ENCODE measurements at regions not wholly inside any gene's neighbourhood (a gene's known extent, or its start where the extent isn't known, plus 50 kb on each side); places are given as distances from the start of the nearest gene placed in this dataset.

DNA sequence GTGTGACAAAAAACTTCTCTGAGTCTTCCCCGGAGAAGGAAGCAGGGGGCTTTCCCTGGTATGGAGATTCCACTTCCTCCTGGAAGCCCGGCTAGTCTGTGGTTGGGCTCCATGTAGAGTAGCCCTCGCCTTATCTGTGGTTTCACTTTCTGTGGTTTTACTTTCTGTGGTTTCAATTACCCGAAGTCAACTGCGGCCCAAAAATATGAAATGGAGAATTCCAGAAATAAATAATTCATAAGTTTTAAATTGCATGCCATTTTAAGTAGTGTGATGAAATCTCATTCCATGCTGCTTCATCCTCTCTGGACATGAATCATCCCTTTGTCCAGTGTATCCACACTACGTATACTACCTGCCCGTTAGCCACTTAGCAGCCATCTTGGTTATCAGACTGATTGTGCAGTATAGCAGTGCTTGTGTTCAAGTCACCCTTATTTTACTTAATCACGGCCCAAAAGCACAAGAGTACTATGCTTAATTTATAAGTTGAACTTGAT lies 275.0 kb upstream of the SESN3 start:
- Histone ChIP-seq H3K27ac (ENCODE audit: low read depth in 1 of 2, low read length in 2 of 2) (no peak overlapping the region), H3K4me3 (ENCODE audit: low read length) (no peak overlapping the region), H3K9me3 (ENCODE audit: control insufficient read depth in 1 of 2, insufficient read depth in 1 of 2, low read length in 2 of 2) (no peaks in the 10 kb centered on the region), H3K4me1 (ENCODE audit: insufficient read depth, low read length) (no peaks in the 10 kb centered on the region), H3K36me3 (ENCODE audit: insufficient read depth, low read length) (no peaks in the 10 kb centered on the region), H3K27me3 (ENCODE audit: control insufficient read depth in 1 of 2, insufficient read depth in 2 of 2, low read length in 2 of 2) (no peaks in the 10 kb centered on the region)
- Mint-ChIP-seq H3K4me1 (ENCODE audit: low read depth) (no peaks in the 10 kb centered on the region), H3K9me3 (no peaks in the 10 kb centered on the region), H3K4me3 (no peak overlapping the region), H3K27me3 (no peaks in the 10 kb centered on the region), H3K27ac (no peak overlapping the region), H3K36me3 (ENCODE audit: low read depth) (no peaks in the 10 kb centered on the region)
- intact Hi-C loops (cut with DNase I, micrococcal nuclease) = no loop called here
- ATAC-seq (ENCODE audit: poor library complexity) (no peak), DNase-seq (peak in 2 of 14 experiments; percentile 18 to 22)
- no peak for TF ChIP-seq CTCF (IDR thresholded peaks at IDR 0.05)
- ChIA-PET POLR2A (no interaction called here), CTCF (no interaction called here)

DNA sequence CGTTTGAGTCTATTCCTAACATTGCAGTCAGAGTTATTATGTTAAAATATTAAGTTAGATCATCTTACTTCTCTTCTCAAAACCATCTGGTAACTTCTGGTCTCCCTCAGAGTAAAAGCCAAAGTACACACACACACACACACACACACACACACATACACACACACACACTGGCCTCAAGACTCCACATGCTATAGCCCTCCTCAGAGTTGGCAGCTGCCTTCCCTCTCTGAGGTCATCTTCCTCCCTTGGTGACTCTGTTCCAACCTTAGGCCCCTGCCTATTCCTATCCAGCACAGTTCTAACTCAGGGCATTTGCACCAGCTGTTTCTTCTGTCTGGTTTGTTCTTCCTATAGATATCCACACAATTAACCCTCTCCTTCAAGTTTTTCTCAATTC lies 272.0 kb upstream of the SESN3 start:
- no peak overlapping the region for H3K4me3 Mint-ChIP-seq
- no peak overlapping the region for H3K27ac Mint-ChIP-seq
- intact Hi-C loops (cut with DNase I, micrococcal nuclease) = no loop called here

GRCh38 chr11:95502522-95502921 lies 271.5 kb upstream of the SESN3 start:
- H3K27ac Mint-ChIP-seq = no peak overlapping the region
- POLR2A ChIA-PET = interaction anchor here (1.0 kb wide), 1 partner anchor 8 kb away, joined by 3 read pairs; no protein-coding TSS in a partner anchor

More for the DNA sequence above, 272.0 kb upstream of the SESN3 start:
- Mint-ChIP-seq H3K27me3 (no peaks in the 10 kb centered on the region), H3K4me1 (ENCODE audit: low read depth) (no peaks in the 10 kb centered on the region), H3K36me3 (ENCODE audit: low read depth) (no peaks in the 10 kb centered on the region), H3K9me3 (no peaks in the 10 kb centered on the region)
- ATAC-seq (ENCODE audit: poor library complexity) (no peak), DNase-seq (no peak)
- Histone ChIP-seq H3K27me3 (ENCODE audit: control insufficient read depth in 1 of 2, insufficient read depth in 2 of 2, low read length in 2 of 2) (no peaks in the 10 kb centered on the region), H3K4me3 (ENCODE audit: low read length) (no peak overlapping the region), H3K36me3 (ENCODE audit: insufficient read depth, low read length) (no peaks in the 10 kb centered on the region), H3K9me3 (ENCODE audit: control insufficient read depth in 1 of 2, insufficient read depth in 1 of 2, low read length in 2 of 2) (no peaks in the 10 kb centered on the region), H3K4me1 (ENCODE audit: insufficient read depth, low read length) (no peaks in the 10 kb centered on the region), H3K27ac (ENCODE audit: low read depth in 1 of 2, low read length in 2 of 2) (no peak overlapping the region)
- ChIA-PET POLR2A (no interaction called here), CTCF (interaction anchor here (0.7 kb wide), 1 partner anchor 84 kb away, joined by 3 read pairs; no protein-coding TSS in a partner anchor)
- no peak for TF ChIP-seq CTCF (IDR thresholded peaks at IDR 0.05)

More at GRCh38 chr11:95502522-95502921, 271.5 kb upstream of the SESN3 start:
- intact Hi-C loops (cut with DNase I, micrococcal nuclease) = no loop called here
- Histone ChIP-seq H3K9me3 (ENCODE audit: control insufficient read depth in 1 of 2, insufficient read depth in 1 of 2, low read length in 2 of 2) (no peaks in the 10 kb centered on the region), H3K4me1 (ENCODE audit: insufficient read depth, low read length) (no peaks in the 10 kb centered on the region), H3K27me3 (ENCODE audit: control insufficient read depth in 1 of 2, insufficient read depth in 2 of 2, low read length in 2 of 2) (no peaks in the 10 kb centered on the region), H3K27ac (ENCODE audit: low read depth in 1 of 2, low read length in 2 of 2) (no peak overlapping the region), H3K4me3 (ENCODE audit: low read length) (no peak overlapping the region), H3K36me3 (ENCODE audit: insufficient read depth, low read length) (no peaks in the 10 kb centered on the region)
- ATAC-seq (ENCODE audit: poor library complexity) = no peak
- H3K27me3 Mint-ChIP-seq = no peaks in the 10 kb centered on the region
- H3K9me3 Mint-ChIP-seq = no peaks in the 10 kb centered on the region
- no peak for TF ChIP-seq CTCF (IDR thresholded peaks at IDR 0.05)
- no peak for DNase-seq
- H3K36me3 Mint-ChIP-seq (ENCODE audit: low read depth) = no peaks in the 10 kb centered on the region
- CTCF ChIA-PET = no interaction called here
- no peaks in the 10 kb centered on the region for H3K4me1 Mint-ChIP-seq (ENCODE audit: low read depth)
- no peak overlapping the region for H3K4me3 Mint-ChIP-seq
